Right atrium auricular region (tissue), 2 donors: ENCODE measurements at regions not wholly inside any gene's neighbourhood (a gene's known extent, or its start where the extent isn't known, plus 50 kb on each side); places are given as distances from the start of the nearest gene placed in this dataset.

ENCODE experiments used
- DNase-seq: peaks from one replicate; pipeline ENCODE4 v3.0.0-alpha.2; 2019; ENCODE audit warnings: low spot score
- H3K27ac ChIP-seq, 2 donors: fragments of 200-600 bp; sonication (generic); 1 replicate in 1 of 2; 2 replicates in 1 of 2; pipeline ENCODE4 v1.5.1; 2016 to 2019
- H3K27me3 ChIP-seq, 2 donors: fragments of 200-600 bp; sonication (generic); one replicate each; pipeline versions ENCODE4 v1.5.1 to v1.6.0; 2017 to 2019
- H3K36me3 ChIP-seq: fragments of 200-600 bp; sonication (generic); one replicate; pipeline ENCODE4 v1.5.1; 2016
- H3K4me1 ChIP-seq, 2 donors: fragments of 200-600 bp; sonication (generic); one replicate each; pipeline versions ENCODE4 v1.5.1 to v1.6.0; 2017 to 2019
- H3K4me3 ChIP-seq, 2 donors: fragments of 200-600 bp; sonication (generic); 1 replicate in 1 of 2; 2 replicates in 1 of 2; pipeline ENCODE4 v1.5.1; 2017 to 2019; ENCODE audit warnings: mild to moderate bottlenecking in 1 of 2, moderate library complexity in 1 of 2
- H3K9me3 ChIP-seq, 2 donors: fragments of 200-600 bp; sonication (generic); one replicate each; pipeline ENCODE4 v1.5.1; 2019
- TF ChIP-seq, protein P1 (sequence below), 2 donors: fragments of 200-600 bp; sonication (generic); IDR thresholded peaks; one replicate each; pipeline ENCODE4 v1.5.1; 2019; ENCODE audit warnings: antibody characterized with exemption in 2 of 2

DNA sequence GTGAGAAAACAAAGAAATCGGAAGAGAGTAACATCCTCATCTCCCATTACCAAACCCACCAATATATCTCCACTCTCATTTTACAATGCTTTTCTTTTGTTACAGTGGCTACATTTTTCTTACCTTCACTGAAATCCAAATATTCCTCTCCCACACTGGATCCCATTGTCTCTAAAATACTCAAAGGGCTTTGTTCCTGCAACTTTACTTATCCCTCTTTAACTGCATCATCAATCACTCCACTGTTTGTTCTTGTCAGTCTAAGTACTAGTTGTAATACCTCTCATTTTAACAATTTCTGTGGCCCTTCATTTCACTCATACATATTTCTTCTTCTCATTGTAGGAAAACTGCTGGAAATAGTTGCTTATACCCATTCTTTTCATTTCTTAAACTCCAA is 464.2 kb upstream of the PIK3C3 start:
- H3K4me3 ChIP-seq: no peak overlapping the region
- TF ChIP-seq, protein P1, sequence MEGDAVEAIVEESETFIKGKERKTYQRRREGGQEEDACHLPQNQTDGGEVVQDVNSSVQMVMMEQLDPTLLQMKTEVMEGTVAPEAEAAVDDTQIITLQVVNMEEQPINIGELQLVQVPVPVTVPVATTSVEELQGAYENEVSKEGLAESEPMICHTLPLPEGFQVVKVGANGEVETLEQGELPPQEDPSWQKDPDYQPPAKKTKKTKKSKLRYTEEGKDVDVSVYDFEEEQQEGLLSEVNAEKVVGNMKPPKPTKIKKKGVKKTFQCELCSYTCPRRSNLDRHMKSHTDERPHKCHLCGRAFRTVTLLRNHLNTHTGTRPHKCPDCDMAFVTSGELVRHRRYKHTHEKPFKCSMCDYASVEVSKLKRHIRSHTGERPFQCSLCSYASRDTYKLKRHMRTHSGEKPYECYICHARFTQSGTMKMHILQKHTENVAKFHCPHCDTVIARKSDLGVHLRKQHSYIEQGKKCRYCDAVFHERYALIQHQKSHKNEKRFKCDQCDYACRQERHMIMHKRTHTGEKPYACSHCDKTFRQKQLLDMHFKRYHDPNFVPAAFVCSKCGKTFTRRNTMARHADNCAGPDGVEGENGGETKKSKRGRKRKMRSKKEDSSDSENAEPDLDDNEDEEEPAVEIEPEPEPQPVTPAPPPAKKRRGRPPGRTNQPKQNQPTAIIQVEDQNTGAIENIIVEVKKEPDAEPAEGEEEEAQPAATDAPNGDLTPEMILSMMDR (IDR thresholded peaks at IDR 0.05): no peak
- H3K4me1 ChIP-seq: no peaks in the 10 kb centered on the region
- no peaks in the 10 kb centered on the region for H3K36me3 ChIP-seq
- H3K27me3 ChIP-seq: no peaks in the 10 kb centered on the region
- H3K27ac ChIP-seq: no peak overlapping the region
- no peaks in the 10 kb centered on the region for H3K9me3 ChIP-seq
- DNase-seq: no peak

DNA sequence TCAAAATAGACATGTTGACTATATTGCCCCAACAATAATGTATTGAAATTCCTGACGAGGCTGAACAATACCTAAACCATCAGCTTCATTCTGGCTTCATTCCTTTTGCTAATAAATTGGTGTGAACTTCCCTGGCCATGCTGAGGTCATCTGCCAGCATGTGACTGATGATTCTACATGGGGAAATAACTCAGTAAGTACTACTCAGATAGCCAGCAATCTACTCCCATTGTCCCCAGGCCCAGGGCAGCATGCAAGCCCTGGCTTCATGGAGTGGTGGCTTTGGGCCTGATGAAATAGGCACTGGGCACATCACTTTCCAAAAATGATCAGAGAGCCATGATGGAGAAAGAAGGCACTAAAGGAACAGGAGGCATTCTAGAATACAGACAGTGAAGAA is 468.5 kb upstream of the PIK3C3 start:
- H3K4me3 ChIP-seq: no peak overlapping the region
- no peak for DNase-seq
- no peaks in the 10 kb centered on the region for H3K36me3 ChIP-seq
- H3K4me1 ChIP-seq: no peaks in the 10 kb centered on the region
- H3K27me3 ChIP-seq: no peaks in the 10 kb centered on the region
- no peaks in the 10 kb centered on the region for H3K9me3 ChIP-seq
- TF ChIP-seq, protein P1 (IDR thresholded peaks at IDR 0.05): no peak
- no peak overlapping the region for H3K27ac ChIP-seq

DNA sequence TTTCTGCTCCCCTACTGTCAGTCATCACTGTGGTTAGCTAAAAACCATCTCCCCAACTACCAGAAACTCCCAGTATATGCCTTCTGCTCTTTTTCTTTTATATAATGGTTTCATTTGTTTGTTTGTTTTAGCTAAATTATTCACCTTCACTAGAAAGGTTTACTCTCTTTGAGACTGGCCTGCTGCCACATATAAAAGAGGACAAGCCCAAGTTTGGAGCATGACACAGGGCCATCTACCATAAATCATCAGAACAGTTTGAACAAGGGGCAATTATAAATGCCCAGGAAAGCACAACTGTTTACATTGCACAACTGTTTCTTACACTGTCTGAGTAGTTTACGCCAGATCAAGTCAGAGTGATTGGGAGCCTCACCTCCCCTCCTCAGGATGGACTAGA is 471.0 kb upstream of the PIK3C3 start:
- H3K9me3 ChIP-seq: no peaks in the 10 kb centered on the region
- DNase-seq: no peak
- TF ChIP-seq, protein P1 (IDR thresholded peaks at IDR 0.05): no peak

DNA sequence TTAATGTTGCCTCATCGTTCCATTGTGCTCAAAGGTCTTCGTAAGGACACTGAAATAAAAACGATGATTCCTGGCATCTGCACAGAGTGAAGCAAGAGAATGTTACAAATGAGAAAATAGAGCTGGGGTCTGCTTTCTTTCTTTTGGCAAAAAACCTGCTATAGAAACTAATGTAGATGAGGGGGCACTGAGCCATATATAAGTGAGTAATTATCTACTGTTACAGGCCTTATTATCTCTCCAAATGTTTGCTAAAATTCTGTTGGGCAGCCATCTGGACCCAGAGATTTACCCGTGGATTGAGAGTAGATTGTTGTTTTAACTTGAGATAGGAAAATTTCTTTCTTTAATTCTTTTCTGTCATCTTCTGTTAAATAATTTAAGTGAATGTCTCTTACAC is 472.5 kb upstream of the PIK3C3 start:
- no peak overlapping the region for H3K4me3 ChIP-seq
- no peaks in the 10 kb centered on the region for H3K27me3 ChIP-seq
- no peaks in the 10 kb centered on the region for H3K9me3 ChIP-seq
- TF ChIP-seq, protein P1 (IDR thresholded peaks at IDR 0.05): no peak
- H3K4me1 ChIP-seq: no peaks in the 10 kb centered on the region
- H3K36me3 ChIP-seq: no peaks in the 10 kb centered on the region
- H3K27ac ChIP-seq: no peak overlapping the region
- DNase-seq: no peak

More for the DNA sequence above, 471.0 kb upstream of the PIK3C3 start:
- Histone ChIP-seq H3K4me1 (no peaks in the 10 kb centered on the region), H3K4me3 (no peak overlapping the region), H3K36me3 (no peaks in the 10 kb centered on the region), H3K27ac (no peak overlapping the region), H3K27me3 (no peaks in the 10 kb centered on the region)

DNA sequence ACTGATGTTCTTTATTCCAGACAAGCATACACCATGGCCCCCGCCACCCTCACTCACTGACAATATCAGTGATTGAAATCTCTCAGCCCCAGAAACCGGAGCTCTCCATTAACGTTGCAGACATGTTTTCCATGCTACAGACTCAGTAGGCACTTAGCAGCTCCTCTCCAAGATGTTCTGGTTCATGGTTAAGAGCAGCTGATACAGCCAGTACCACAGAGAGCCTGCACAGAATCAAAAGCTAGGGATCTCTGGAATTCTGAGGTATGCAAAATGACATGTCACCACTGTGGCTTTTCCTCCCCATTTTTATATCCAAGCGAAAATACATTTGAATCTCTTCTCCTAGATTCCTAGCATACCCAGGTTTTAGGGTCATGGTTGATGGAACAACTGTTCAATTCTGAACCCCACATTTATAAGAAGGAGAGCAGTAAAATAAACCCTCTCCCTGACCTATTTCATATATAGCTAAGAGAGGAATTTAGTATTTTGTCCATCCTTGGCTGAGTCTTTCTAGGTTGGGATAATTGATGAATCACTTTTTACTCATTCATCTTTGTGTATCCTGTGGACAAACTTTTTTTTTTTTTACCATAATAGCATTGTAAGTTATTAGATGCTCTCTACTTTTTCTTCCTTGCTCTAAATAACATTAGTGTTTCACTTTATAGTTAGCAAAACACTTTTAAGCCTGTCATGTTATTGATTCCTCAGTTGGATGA is 488.4 kb upstream of the PIK3C3 start:
- no peak overlapping the region for H3K27ac ChIP-seq
- TF ChIP-seq, protein P1 (IDR thresholded peaks at IDR 0.05): no peak
- H3K36me3 ChIP-seq: no peaks in the 10 kb centered on the region
- no peaks in the 10 kb centered on the region for H3K4me1 ChIP-seq
- H3K9me3 ChIP-seq: no peaks in the 10 kb centered on the region
- no peaks in the 10 kb centered on the region for H3K27me3 ChIP-seq
- DNase-seq: no peak
- no peak overlapping the region for H3K4me3 ChIP-seq

DNA sequence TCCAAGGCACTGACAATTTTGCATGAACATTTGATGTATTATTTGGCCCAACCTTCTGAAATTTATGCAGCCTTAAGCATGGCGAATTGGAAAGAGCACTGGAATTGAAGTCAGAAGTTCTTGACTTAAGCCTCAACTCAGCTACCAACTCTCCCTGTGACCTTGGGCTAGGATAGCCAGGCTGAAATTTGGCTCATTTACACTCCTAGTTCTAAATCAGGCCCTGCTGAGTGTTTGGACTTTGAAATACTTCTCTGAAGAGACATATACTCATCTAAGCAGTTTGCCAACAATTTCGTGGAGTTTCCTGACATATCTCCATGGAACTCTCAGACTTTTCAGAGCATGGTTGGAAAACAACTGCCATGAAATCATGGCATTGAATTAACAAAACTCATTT is 489.6 kb upstream of the PIK3C3 start:
- DNase-seq: no peak

More for the DNA sequence above, 489.6 kb upstream of the PIK3C3 start:
- Histone ChIP-seq H3K27ac (no peak overlapping the region), H3K9me3 (no peaks in the 10 kb centered on the region), H3K27me3 (no peaks in the 10 kb centered on the region), H3K4me1 (no peaks in the 10 kb centered on the region), H3K4me3 (no peak overlapping the region), H3K36me3 (no peaks in the 10 kb centered on the region)
- TF ChIP-seq, protein P1 (IDR thresholded peaks at IDR 0.05): no peak
